ENCODE measurements at regions not wholly inside any gene's neighbourhood (a gene's known extent, or its start where the extent isn't known, plus 50 kb on each side); places are given as distances from the start of the nearest gene placed in this dataset.

DNA sequence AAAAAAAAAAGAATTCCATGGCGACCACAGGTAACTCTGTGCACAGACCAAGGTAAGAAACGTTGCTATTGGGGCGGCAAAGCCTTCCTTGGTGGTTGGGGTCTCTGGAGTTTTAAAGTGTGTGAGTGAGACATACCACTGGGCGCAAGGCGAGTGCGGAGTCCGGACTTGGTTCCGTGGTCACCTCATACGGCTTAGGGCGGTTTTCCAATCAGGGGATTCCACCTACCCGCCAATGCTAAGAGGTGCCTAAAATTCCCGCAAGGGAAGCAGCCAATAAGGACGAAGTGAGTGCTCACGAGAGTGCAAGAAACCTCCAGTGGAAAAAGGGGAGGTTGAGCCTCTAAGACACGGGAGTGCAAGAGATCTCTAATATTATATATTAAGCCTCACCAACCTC lies 68.6 kb upstream of the PRSS16 start:
- TF ChIP-seq POLR2A (IDR thresholded peaks at IDR 0.05), result no peak
- TF ChIP-seq, protein P1, sequence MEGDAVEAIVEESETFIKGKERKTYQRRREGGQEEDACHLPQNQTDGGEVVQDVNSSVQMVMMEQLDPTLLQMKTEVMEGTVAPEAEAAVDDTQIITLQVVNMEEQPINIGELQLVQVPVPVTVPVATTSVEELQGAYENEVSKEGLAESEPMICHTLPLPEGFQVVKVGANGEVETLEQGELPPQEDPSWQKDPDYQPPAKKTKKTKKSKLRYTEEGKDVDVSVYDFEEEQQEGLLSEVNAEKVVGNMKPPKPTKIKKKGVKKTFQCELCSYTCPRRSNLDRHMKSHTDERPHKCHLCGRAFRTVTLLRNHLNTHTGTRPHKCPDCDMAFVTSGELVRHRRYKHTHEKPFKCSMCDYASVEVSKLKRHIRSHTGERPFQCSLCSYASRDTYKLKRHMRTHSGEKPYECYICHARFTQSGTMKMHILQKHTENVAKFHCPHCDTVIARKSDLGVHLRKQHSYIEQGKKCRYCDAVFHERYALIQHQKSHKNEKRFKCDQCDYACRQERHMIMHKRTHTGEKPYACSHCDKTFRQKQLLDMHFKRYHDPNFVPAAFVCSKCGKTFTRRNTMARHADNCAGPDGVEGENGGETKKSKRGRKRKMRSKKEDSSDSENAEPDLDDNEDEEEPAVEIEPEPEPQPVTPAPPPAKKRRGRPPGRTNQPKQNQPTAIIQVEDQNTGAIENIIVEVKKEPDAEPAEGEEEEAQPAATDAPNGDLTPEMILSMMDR (IDR thresholded peaks at IDR 0.05), result no peak

Data from uterus (tissue), 2 donors.